HCT116 (cell line): ENCODE measurements at regions not wholly inside any gene's neighbourhood (a gene's known extent, or its start where the extent isn't known, plus 50 kb on each side); places are given as distances from the start of the nearest gene placed in this dataset.

Source experiments
- ATAC-seq: fragments of 200-7000 bp; cut with Tn5 transposase; 2 replicates; pipeline ENCODE4 v1.9.1; 2020; ENCODE audit warnings: mild to moderate bottlenecking, moderate library complexity
- BruUV-seq: library from RNA; stranded (reverse); fragments of 400-500 nt; replicated peaks from 2 replicates; lab custom pipeline; 2021; lab: Mats Ljungman, UMichigan
- CTCF ChIA-PET: fragments of 300-600 bp; sonication (Branson Sonifier 250); formaldehyde crosslinking; loops from one replicate; lab custom pipeline; 2021; ENCODE audit warnings: antibody characterized with exemption; lab: Charles Lee
- POLR2A ChIA-PET: fragments of 300-600, 350-600 bp; sonication (Branson Sonifier 250); formaldehyde crosslinking; loops from one replicate; lab custom pipeline; 2021; ENCODE audit warnings: antibody characterized with exemption; lab: Charles Lee
- RAD21 ChIA-PET, 2 experiments: fragments of 300-600 bp; sonication (Branson Sonifier 250); formaldehyde crosslinking; loops; one replicate each; lab custom pipeline; 2023; ENCODE audit warnings: low total read pairs in 2 of 2; ENCODE audit not compliant: uncharacterized antibody in 2 of 2, unreplicated experiment in 2 of 2, low non-redundant PET in 1 of 2; lab: Charles Lee
- DNase-seq: peaks from one replicate; pipeline ENCODE4 v3.0.0-alpha.2; 2010; ENCODE audit warnings: low read depth, low spot score
- H2AFZ ChIP-seq: fragments of 200-600 bp; shearing (Covaris generic), sonication (generic); 2 replicates; pipeline ENCODE4 v1.6.1; 2017; ENCODE audit warnings: low read depth, mixed run types, mixed read lengths, antibody characterized with exemption, low read length; ENCODE audit not compliant: poor library complexity, severe bottlenecking
- H3K27ac ChIP-seq: 2 replicates; pipeline ENCODE4 v1.5.1; 2012; ENCODE audit warnings: low read depth, low read length
- H3K27me3 ChIP-seq: fragments of 200-600 bp; sonication (generic); 2 replicates; pipeline ENCODE4 v1.6.1; 2016; ENCODE audit warnings: mixed run types, low read length, mixed read lengths; ENCODE audit not compliant: insufficient read depth
- H3K36me3 ChIP-seq, 2 experiments: fragments of 200-500 bp in 1 of 2; fragments of 200-600 bp in 1 of 2; sonication (Bioruptor generic) in 1 of 2; sonication (generic) in 1 of 2; 2 replicates each; pipeline versions ENCODE4 v1.5.1 to v1.6.1; 2014 to 2016; ENCODE audit warnings: low read length in 2 of 2, inconsistent platforms in 1 of 2, mixed read lengths in 1 of 2, mixed run types in 1 of 2; ENCODE audit not compliant: insufficient read depth in 2 of 2, control insufficient read depth in 1 of 2
- H3K4me1 ChIP-seq, 2 experiments: fragments of 200-600 bp in 1 of 2; sonication (generic) in 1 of 2; 2 replicates each; pipeline versions ENCODE4 v1.5.1 to v1.6.1; 2012 to 2017; ENCODE audit warnings: low read length in 2 of 2, inconsistent platforms in 1 of 2, mild to moderate bottlenecking in 1 of 2, mixed read lengths in 1 of 2, mixed run types in 1 of 2, moderate library complexity in 1 of 2; ENCODE audit not compliant: insufficient read depth in 2 of 2, control insufficient read depth in 1 of 2
- H3K4me2 ChIP-seq: fragments of 200-600 bp; sonication (generic); 2 replicates; pipeline ENCODE4 v1.6.1; 2017; ENCODE audit warnings: mixed run types, low read length, mixed read lengths
- H3K4me3 ChIP-seq, 2 experiments: fragments of 200-600 bp in 1 of 2; sonication (generic) in 1 of 2; replicated peaks in 1 of 2; 2 replicates each; pipeline ENCODE4 v1.5.1; 2011 to 2016; ENCODE audit warnings: low read length in 2 of 2, control low read depth in 1 of 2, low read depth in 1 of 2, mild to moderate bottlenecking in 1 of 2, mixed read lengths in 1 of 2, mixed run types in 1 of 2
- H3K79me2 ChIP-seq: fragments of 200-600 bp; sonication (generic); 2 replicates; pipeline ENCODE4 v1.6.1; 2017; ENCODE audit warnings: mild to moderate bottlenecking, mixed run types, low read length, moderate library complexity, mixed read lengths; ENCODE audit not compliant: insufficient read depth
- H3K9ac ChIP-seq: fragments of 200-600 bp; sonication (generic); 2 replicates; pipeline ENCODE4 v1.6.1; 2016; ENCODE audit warnings: low read length, mixed read lengths
- H3K9me2 ChIP-seq: fragments of 200-600 bp; sonication (generic), shearing (Covaris generic); 2 replicates; pipeline ENCODE4 v1.6.1; 2017; ENCODE audit warnings: mixed run types, mild to moderate bottlenecking, moderate library complexity; ENCODE audit not compliant: insufficient read depth
- H3K9me3 ChIP-seq, 2 experiments: fragments of 200-500 bp in 1 of 2; fragments of 200-600 bp in 1 of 2; sonication (Bioruptor generic) in 1 of 2; sonication (generic) in 1 of 2; 2 replicates each; pipeline ENCODE4 v1.6.1; 2014 to 2017; ENCODE audit warnings: low read length in 2 of 2, mixed read lengths in 2 of 2, inconsistent platforms in 1 of 2, low read depth in 1 of 2, mild to moderate bottlenecking in 1 of 2, mixed run types in 1 of 2, moderate library complexity in 1 of 2; ENCODE audit not compliant: control insufficient read depth in 1 of 2, insufficient read depth in 1 of 2
- H4K20me1 ChIP-seq: fragments of 200-600 bp; sonication (generic), shearing (Covaris generic); 2 replicates; pipeline ENCODE4 v1.6.1; 2017; ENCODE audit warnings: mixed run types, mild to moderate bottlenecking, moderate library complexity; ENCODE audit not compliant: insufficient read depth
- ATF3 ChIP-seq: IDR thresholded peaks from 2 replicates; pipeline ENCODE4 v1.6.1; 2012
- CBX3 ChIP-seq: IDR thresholded peaks from 2 replicates; pipeline ENCODE4 v1.6.1; 2012; ENCODE audit warnings: low read depth
- EGR1 ChIP-seq: IDR thresholded peaks from 2 replicates; pipeline ENCODE4 v1.6.1; 2012; ENCODE audit warnings: low read depth
- ELF1 ChIP-seq: IDR thresholded peaks from 2 replicates; pipeline ENCODE4 v1.6.1; 2012; ENCODE audit warnings: low read depth, borderline replicate concordance
- EZH2 ChIP-seq: fragments of 200-600 bp; sonication (generic); IDR thresholded peaks from 2 replicates; pipeline ENCODE4 v1.6.1; 2017; ENCODE audit warnings: antibody characterized with exemption, mixed run types
- EZH2phosphoT487 ChIP-seq: fragments of 200-600 bp; IDR thresholded peaks from 2 replicates; pipeline ENCODE4 v1.6.1; 2018; ENCODE audit warnings: antibody characterized with exemption, borderline replicate concordance
- FOSL1 ChIP-seq: IDR thresholded peaks from 2 replicates; pipeline ENCODE4 v1.6.1; 2012; ENCODE audit warnings: low read depth
- JUND ChIP-seq: IDR thresholded peaks from 2 replicates; pipeline ENCODE4 v1.6.1; 2012
- POLR2AphosphoS5 ChIP-seq: IDR thresholded peaks from 2 replicates; pipeline ENCODE4 v1.6.1; 2011; ENCODE audit warnings: mild to moderate bottlenecking, low read depth, low read length, moderate library complexity
- RAD21 ChIP-seq: IDR thresholded peaks from 2 replicates; pipeline ENCODE4 v1.6.1; 2012; ENCODE audit warnings: low read depth, mild to moderate bottlenecking
- SIN3A ChIP-seq: IDR thresholded peaks from 2 replicates; pipeline ENCODE4 v1.6.1; 2012; ENCODE audit warnings: low read depth
- SRF ChIP-seq: IDR thresholded peaks from 2 replicates; pipeline ENCODE4 v1.6.1; 2012; ENCODE audit warnings: low read depth
- YY1 ChIP-seq: IDR thresholded peaks from 2 replicates; pipeline ENCODE4 v1.6.1; 2011; ENCODE audit warnings: low read length, low read depth, moderate library complexity, mild to moderate bottlenecking; ENCODE audit not compliant: insufficient replicate concordance; ENCODE audit errors: extremely low read depth
- ZFX ChIP-seq: fragments of 450-650 bp; IDR thresholded peaks from 2 replicates; pipeline ENCODE4 v1.6.1; 2017
- ZNF274 ChIP-seq: fragments of 200-500 bp; sonication (Bioruptor generic); IDR thresholded peaks from 2 replicates; pipeline ENCODE4 v1.6.1; 2014; ENCODE audit warnings: mild to moderate bottlenecking, low read depth, low read length, inconsistent platforms
- intact Hi-C: fragments of 100-400 bp; cut with micrococcal nuclease; formaldehyde crosslinking; loops from 2 replicates; pipeline ENCODE4 v1.10.0; 2022

- Histone ChIP-seq H3K27ac (no peak overlapping the region), H3K9me2 (no peaks in the 10 kb centered on the region), H3K4me1 (no peaks in the 10 kb centered on the region), H3K79me2 (no peaks in the 10 kb centered on the region), H3K4me2 (no peak overlapping the region), H3K36me3 (no peaks in the 10 kb centered on the region), H2AFZ (no peak overlapping the region), H3K9me3 (no peaks in the 10 kb centered on the region), H3K27me3 (no peaks in the 10 kb centered on the region), H3K9ac (no peak overlapping the region), H3K4me3 (no peak overlapping the region), H4K20me1 (no peaks in the 10 kb centered on the region)
- ATAC-seq = no peak
- BruUV-seq = no TSS peak
- ChIA-PET CTCF (no interaction called here), POLR2A (no interaction called here), RAD21 (no interaction called here)
- TF ChIP-seq ELF1 = no peak
- no peak for TF ChIP-seq FOSL1
- no peak for TF ChIP-seq RAD21
- no peak for TF ChIP-seq YY1
- no peak for TF ChIP-seq POLR2AphosphoS5
- TF ChIP-seq SIN3A = no peak
- no peak for TF ChIP-seq SRF
- no peak for TF ChIP-seq ZFX
- no peak for TF ChIP-seq JUND
- no peak for TF ChIP-seq ATF3
- no peak for TF ChIP-seq EZH2phosphoT487
- TF ChIP-seq EGR1 = no peak
- no peak for TF ChIP-seq ZNF274
- no peak for TF ChIP-seq CBX3
- no peak for TF ChIP-seq EZH2
- intact Hi-C loops = no loop called here
- DNase-seq = no peak
Observed at GRCh38 chr7:67432536-67433234, 436.1 kb downstream of the TYW1 start.
